HG02610 (cell line): ENCODE measurements at regions not wholly inside any gene's neighbourhood (a gene's known extent, or its start where the extent isn't known, plus 50 kb on each side); places are given as distances from the start of the nearest gene placed in this dataset.
A peak's percentile ranks its signal among the peaks of the same experiment; 100 is the strongest.
"Not testable (repeated sequence)": the region's sequence is repeated elsewhere in the genome, so short reads cannot be mapped to it uniquely, and the experiment has no call there.

Source experiments
- ATAC-seq: cut with Tn5 transposase; IDR thresholded peaks from one replicate; pipeline ENCODE4 v1.9.1; 2021; ENCODE audit warnings: mild to moderate bottlenecking, moderate library complexity; ENCODE audit not compliant: unreplicated experiment

DNA sequence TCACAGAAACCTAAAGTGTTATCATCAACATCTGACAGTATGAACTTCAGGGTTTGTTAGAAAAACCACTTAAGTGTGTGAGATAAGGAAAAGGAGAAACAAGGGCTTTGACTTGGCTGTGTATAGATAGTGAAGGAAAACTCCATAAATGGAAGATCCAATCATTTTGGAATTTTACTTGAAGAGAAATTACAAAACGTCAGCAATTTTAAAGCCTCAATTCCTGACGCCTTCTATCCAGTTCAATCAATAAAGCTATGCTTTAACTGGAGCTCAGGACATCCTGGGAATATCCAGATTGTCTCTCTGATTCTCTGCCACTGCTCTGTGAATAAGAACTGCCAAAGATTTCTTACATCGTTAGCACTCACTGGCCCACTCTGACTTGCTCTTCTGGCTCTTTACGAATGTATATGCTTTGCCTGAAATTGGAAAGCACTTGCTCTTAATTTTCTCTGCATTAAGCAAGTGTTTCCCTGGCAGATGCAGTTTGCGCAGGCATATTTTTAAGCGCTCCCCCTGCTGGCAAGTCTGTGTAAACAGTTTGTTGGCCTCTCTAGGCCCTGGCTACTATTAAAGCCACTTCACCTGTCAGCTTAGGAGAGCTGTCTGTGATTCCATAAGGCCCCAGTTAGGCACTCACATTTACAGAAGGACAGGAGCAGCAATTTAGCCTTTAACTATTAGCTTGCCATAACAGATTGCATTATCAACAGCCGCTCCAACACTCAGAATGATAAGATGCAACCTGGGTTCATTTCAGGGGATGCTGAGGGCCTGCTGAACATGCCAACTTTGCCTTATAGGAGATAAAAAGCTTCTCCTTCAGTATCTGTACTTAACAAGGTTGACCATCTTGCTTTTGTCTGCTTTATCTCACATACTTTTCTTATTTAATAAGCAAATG, 251.4 kb upstream of the DDX53 start:
- no peak for ATAC-seq

DNA sequence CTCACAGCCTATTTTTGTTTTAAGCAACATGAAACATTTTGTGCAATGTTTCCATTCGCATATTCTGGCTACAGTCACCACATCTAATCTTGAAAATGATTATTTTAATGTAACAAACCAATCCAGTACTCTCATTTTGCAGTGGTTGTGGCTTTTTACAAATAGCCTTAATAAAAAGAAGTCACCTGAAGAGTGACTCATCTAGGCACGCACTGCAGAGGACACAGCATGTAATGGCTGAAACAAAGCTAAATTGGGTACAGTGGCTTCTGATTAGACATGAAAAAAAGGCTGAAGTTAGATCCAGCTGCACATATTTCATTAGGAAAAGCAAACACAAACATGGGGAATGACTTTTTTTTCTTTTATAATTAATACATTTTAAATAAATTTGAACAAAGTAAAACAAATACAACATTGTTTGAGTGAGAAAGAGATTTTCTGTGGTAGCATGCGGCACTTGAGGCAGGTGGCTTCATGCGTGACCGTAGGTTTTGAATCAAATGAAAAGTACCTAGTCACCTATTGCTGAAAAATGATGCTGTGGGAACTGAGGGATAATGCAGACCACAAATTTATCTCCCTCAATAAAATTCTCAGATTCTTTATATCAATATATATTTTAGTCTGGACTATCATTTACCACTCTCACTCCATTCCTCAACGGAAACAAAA, 240.8 kb upstream of the DDX53 start:
- ATAC-seq: peak; percentile 85

DNA sequence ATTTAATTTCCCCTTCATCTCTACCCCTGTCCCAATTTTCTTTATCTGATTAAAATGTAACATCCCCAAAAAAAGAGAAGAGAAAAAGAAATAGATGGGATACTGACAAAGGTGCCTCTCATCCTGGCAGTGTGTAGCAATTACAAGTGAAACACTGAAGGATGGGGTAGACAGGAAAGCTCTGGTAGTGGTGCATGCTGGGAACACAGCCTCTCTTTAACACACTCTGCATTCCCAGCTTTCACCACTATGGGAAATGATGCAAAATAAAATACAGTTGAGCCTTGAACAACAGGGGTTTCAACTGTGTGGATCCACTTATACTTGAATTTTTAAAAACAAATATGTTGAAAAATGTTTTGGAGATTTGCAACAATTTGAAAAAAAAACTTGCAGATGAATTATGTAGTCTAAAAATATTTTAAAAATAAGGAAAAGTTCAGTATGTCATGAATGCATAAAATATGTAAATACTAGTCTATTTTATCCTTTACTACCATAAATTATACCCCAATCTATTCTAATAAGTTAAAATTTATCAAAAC, 239.2 kb upstream of the DDX53 start:
- no peak for ATAC-seq

DNA sequence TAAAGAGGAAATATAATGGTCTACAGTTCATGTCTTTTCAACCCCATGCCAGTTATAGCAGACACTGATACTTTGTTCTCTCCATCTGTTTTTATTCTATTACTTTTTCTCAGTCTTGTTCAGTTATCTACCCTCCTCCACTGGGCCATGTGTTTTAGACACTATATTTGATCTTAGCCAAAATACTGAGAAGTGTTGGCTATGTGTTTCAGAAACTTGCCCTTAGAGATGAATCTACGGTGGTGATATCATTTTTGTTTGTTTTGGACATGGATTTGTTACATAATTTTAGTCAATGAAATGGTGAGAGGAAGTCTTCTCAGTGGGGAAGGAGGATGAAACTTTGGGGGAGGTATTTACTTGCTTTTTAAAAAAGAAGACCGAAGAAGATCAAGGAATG, 211.5 kb upstream of the DDX53 start:
- no peak for ATAC-seq

DNA sequence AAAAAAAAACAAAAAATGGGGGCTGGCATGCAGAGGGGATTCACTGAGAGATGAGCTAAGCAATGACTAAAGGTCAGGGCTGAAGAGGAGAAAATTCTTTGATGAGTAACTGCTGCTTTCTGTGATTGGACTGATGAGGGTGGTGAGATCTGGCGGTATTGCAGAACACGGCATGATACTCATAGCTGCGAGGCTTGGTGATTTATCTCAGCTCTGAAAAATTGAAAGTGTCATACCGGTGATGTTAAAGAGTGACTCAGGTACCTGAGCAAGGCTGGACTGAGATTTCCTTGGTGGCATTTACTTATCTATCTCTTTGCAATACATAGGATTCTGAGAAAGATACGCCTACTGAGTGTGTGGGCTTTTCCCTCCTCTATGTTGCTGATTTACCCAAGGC, 204.1 kb upstream of the DDX53 start:
- ATAC-seq: no peak

DNA sequence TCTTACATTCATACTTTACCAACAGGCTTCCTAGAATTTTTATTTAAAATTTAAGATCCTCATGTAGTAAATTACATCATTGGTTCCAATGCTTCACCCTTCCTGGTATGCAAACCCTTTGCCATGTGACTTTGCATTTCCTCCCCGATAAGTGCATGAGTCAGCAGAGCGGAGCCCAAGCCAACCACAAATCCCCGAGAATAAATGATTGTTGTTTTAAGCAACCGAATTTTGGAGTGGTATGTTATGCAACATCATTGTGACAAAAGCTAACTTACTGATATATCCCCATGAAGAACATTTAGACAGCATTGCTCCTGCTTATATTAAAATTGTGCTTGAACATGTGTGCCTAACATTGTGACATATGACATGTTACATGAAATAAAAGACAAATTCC, 199.4 kb upstream of the DDX53 start:
- no peak for ATAC-seq

DNA sequence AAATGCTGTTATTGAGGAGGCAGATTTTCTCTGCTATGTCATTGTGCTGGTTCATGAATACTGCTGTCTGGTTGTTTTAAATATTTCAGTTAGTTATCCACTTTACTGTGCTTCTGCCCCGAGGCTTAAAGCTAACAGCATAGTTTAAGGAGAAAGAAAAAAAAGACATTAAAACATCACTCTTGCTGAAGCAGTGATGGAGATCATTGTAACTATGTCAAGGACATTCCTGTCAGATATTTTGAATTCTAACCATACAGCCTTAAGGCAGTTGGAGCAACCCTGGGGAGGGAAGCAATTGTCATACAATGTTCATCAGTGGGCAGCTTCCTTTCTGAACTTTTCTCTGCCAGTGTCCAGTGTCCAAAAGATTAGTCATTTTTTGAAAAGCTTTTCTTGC, 199.0 kb upstream of the DDX53 start:
- ATAC-seq: no peak

DNA sequence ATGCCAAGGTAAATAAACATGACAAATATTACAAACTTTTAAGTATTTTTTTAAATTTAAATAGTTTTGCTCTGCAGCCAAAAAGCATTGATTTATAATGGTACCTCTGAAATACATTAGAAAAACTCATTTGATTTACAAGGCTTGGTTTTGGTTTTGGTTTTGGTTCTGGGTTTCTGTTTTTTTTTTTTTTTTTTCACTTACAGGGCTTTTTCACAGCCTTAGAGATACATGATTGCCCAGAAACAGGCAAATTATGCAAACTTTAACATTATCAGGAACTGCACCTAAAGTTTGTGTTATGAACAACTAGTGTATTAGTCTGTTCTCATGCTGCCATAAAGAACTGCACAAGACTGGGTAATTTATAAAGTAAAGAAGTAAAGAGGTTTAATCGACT, 196.4 kb upstream of the DDX53 start:
- no peak for ATAC-seq

DNA sequence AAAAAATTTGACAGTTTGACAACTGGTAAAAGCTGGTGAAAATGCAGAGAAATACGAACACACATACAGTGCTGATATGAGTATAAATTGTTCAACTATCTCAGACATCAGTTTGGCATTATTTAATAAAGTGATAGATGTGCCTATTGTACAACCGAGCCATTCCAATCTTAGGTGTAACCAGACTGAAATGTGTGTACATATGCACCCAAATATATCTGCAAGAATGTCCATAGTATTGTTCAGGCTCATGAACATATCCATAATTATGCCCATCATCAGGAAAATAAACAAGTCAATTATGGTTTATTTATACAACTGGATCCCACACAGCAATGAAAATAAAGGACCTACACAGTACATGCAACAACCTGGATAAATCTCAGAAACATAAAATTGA, 188.9 kb upstream of the DDX53 start:
- ATAC-seq: no peak

DNA sequence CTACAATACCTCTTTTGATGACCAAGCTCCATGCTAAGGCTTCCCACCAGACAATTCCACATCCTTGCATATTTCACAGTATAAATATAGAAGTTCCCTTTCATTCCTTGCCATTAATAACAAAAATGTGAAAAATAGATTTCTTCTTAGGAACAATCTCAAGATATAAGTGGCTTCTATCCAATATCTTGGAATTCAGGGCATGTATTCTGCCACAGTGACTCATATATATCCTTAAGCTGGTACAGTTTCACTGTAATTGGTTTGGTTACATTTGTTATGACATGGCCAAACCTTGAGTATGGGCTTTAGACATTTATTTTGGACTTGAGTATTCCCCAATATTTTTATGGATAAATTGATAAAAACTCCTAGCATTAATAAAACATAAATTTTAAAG, 181.7 kb upstream of the DDX53 start:
- ATAC-seq: no peak

DNA sequence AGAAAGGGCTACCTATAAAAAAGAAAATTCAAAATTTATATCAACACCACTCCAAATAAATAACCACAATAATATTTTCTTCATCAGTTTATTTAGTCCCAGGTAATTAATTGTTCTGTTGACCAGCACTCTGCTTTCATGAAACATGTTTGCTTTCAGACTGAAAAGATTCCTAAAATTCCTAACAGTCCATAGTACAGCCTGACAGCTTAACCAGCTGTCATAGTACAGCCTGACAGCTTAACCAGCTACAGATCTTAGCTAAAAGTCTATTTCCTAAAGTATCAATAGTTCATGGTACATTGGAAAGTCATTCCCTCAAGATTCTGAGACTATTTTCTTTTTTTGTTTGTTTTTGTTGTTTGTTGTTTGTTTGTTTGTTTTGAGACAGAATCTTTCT, 144.1 kb upstream of the DDX53 start:
- ATAC-seq: no peak

DNA sequence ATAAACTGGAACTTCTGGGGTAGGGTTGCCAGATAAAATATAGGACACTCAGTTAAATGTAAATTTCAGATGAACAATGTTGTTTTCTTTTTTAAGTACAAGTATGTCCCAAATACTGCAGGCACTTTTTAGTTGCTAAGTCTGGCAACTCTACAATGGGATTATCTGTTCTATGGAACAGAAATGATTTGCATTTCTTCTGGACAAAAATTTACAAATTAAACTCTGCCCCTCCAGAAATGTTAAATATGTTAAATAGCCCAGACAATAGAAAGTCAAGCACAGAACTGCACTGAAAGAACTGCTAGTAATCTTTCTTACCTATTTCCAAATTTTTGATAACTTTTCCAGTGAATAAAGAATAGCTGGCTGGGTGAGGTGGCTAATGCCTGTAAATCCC, 140.1 kb upstream of the DDX53 start:
- ATAC-seq: no peak

DNA sequence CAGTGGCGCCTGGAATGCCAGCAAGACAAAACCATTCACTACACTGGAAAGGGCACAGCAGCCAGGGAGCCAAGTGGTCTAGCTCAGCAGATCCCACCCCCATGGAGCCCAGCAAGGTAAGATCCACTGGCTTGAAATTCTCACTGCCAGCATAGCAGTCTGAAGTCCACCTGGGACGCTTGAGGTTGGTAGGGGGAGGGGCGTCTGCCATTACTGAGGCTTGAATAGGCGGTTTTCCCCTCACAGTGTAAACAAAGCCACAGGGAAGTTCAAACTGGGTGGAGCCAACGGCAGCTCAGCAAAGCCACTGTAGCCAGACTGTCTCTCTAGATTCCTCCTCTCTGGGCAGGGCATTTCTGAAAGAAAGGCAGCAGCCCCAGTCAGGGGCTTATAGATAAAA, 133.0 kb upstream of the DDX53 start:
- not testable (repeated sequence) for ATAC-seq

DNA sequence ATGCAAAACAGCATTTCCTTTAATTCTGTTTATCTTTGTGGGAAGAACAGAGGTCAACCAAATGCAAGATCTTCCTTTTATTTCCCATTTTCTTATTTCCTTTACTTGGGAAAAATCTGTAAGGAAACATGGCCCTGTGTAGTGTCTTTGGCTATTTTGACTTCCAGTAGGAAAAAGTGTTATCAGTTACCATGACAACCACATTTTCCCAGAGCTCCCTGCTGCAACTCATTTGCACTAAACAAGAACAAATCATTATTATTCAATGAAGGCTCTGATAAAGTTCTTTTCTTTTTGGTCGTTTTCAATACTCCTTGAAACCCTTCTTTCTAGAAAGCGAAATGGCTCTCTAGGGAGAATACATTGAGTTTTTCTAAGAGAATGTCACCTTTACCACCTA, 117.2 kb upstream of the DDX53 start:
- no peak for ATAC-seq

DNA sequence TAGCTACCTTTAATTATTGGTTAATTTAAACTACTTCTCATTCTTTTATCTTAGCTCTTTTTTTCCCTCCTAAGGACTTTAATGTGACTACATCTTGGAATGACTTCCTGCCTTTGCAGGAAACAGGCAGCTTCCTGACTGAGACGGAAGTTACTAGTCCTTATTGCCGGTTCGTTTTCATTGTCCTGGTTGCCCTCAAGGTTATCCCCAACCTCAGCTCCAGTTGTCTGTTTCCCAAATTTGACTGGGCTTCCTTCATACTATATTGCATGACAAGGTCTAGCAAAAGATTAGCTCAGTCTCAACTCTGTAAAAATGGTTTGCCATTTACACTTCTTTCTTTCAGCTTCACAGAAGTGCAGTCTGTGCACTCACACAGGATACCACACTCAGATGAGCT, 109.9 kb upstream of the DDX53 start:
- no peak for ATAC-seq

DNA sequence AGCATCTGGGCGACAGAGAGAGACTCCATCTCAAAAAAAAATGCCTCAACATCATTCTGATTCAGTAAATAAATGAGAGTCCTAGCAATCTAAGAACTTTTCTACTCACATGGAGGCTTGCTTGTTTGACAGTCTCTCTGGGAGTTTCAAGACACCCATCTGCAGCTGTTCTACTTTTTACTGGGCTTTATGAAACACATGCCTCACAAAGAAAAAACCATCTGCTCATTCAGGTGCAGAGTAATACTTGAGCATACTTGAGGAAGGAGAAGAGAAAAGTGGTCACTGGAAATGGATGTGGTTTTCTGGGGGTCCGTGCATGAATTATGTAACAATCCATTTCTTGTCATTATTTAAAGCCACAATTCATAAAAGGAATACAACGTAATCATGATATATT, 87.1 kb upstream of the DDX53 start:
- no peak for ATAC-seq

DNA sequence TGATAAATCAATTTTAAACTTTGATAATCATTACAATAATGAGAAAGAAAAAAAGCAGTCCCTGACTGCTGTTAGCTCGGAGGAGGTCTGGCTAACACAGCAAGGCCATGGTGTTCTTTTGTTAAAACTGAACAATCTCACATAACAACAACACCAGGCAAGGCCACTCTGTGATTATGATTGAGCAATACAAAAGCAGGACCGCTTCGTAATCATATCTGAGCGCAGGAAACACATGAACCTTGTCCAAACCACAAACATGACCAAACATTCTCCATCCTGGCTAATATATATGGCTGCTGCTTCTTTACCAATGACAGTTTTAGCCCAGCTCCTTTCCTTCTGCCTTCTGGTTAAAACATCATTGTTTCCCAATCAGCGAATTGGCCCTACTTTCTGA, 76.8 kb upstream of the DDX53 start:
- ATAC-seq: no peak

DNA sequence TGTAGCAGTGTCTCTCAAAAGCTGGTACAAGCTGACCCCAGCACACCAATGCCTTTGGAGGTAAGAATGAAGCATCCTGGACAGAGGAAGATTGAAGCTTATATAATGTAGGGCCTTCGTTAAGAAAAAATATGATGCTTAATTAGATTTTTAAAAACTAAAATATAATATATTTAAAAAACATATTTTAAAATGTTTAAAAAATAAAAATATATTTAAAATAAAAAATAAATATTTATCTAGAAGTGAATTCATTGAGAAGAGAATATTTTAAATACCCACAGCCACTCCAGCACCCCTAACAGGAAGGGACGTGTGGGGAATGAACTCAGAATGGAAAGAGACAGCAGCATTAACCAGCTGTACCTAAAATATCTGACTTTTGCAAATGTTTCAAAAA, 65.1 kb upstream of the DDX53 start:
- ATAC-seq: no peak

DNA sequence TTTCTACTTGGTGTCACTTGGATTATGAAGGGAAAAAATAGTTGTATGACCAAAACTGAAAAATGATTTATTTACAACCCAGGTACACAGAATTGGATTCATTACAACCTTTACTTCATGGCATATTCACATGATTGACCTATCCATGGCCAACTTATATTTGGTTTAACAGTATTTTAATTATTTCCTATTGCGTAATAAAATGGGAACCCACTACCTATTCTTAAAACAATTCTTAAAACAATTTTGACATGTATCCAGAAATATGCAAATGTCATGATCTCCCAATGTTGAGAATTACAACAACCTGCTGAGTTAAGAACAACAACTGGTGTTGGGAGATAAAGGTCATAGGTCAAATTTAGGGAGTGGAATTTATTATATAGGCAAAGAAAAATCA, 54.8 kb upstream of the DDX53 start:
- no peak for ATAC-seq
